ENCODE measurements at regions not wholly inside any gene's neighbourhood (a gene's known extent, or its start where the extent isn't known, plus 50 kb on each side); places are given as distances from the start of the nearest gene placed in this dataset.

- no peak for DNase-seq (ENCODE audit: low spot score)
- no peak for TF ChIP-seq CTCF (IDR thresholded peaks at IDR 0.05)
- Histone ChIP-seq H3K4me3 (no peak overlapping the region), H3K4me1 (ENCODE audit: control insufficient read depth in 1 of 2, low read depth in 2 of 2) (no peaks in the 10 kb centered on the region), H3K36me3 (no peaks in the 10 kb centered on the region), H3K27ac (no peak overlapping the region), H3K27me3 (replicated peaks; ENCODE audit: insufficient read depth) (no peaks in the 10 kb centered on the region), H3K9me3 (no peaks in the 10 kb centered on the region)
- no peak for ATAC-seq (ENCODE audit: insufficient number of reproducible peaks, low FRiP score, low read depth)
Observed at GRCh38 chr13:72050251-72050650, 183.2 kb upstream of the DACH1 start.

GRCh38 chr13:72043366-72043765, 176.4 kb upstream of the DACH1 start:
- no peak overlapping the region for H3K4me3 ChIP-seq
- H3K36me3 ChIP-seq = no peaks in the 10 kb centered on the region
- no peaks in the 10 kb centered on the region for H3K27me3 ChIP-seq (replicated peaks; ENCODE audit: insufficient read depth)
- DNase-seq (ENCODE audit: low spot score) = no peak
- no peak overlapping the region for H3K27ac ChIP-seq
- no peaks in the 10 kb centered on the region for H3K4me1 ChIP-seq (ENCODE audit: control insufficient read depth in 1 of 2, low read depth in 2 of 2)
- H3K9me3 ChIP-seq = no peaks in the 10 kb centered on the region
- ATAC-seq (ENCODE audit: insufficient number of reproducible peaks, low FRiP score, low read depth) = no peak
- no peak for TF ChIP-seq CTCF (IDR thresholded peaks at IDR 0.05)

DNA sequence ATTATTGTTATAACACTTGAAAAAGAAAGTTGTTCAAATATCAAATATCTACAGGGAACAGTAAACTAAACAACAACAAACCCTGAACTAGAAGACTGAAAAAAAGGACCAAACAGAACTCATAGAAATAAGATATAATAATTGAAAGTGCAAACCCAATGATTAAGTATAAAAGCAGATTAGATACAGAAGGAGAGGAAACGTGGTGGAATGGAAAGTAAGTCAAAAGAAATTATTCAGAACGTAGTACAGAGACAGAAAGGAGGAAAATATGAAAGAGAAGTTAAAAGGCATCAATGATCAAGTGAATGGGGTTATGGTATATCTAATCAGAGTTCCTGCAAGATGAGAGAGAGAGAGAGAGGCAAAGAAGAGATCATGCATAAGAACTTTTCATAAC, 174.2 kb upstream of the DACH1 start:
- DNase-seq (ENCODE audit: low spot score) = no peak
- Histone ChIP-seq H3K4me1 (ENCODE audit: control insufficient read depth in 1 of 2, low read depth in 2 of 2) (no peaks in the 10 kb centered on the region), H3K4me3 (no peak overlapping the region), H3K27me3 (replicated peaks; ENCODE audit: insufficient read depth) (no peaks in the 10 kb centered on the region), H3K9me3 (no peaks in the 10 kb centered on the region), H3K27ac (no peak overlapping the region), H3K36me3 (no peaks in the 10 kb centered on the region)
- no peak for TF ChIP-seq CTCF (IDR thresholded peaks at IDR 0.05)
- no peak for ATAC-seq (ENCODE audit: insufficient number of reproducible peaks, low FRiP score, low read depth)

DNA sequence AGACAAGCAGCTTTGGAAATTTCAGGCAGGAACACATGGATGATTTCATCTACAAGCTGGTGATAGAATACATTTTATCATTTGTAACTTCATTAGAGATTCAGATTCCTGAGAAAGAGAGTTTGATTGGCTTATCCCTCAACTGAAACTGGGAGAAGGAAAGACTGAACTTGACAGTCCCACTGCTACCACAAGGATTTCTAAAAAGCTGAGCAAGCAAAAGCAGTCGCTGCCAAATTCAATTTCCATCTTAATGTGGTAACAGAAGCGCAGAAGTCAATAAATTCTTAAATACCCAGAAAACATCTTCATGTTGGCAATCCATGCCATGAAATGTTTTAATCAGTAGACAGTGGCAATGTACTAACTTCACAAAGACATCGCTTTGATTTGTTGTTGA, 172.1 kb upstream of the DACH1 start:
- H3K9me3 ChIP-seq = no peaks in the 10 kb centered on the region
- no peak overlapping the region for H3K27ac ChIP-seq
- ATAC-seq (ENCODE audit: insufficient number of reproducible peaks, low FRiP score, low read depth) (no peak), DNase-seq (ENCODE audit: low spot score) (no peak)
- no peaks in the 10 kb centered on the region for H3K36me3 ChIP-seq
- no peak for TF ChIP-seq CTCF (IDR thresholded peaks at IDR 0.05)
- H3K4me1 ChIP-seq (ENCODE audit: control insufficient read depth in 1 of 2, low read depth in 2 of 2) = no peaks in the 10 kb centered on the region
- H3K27me3 ChIP-seq (replicated peaks; ENCODE audit: insufficient read depth) = no peaks in the 10 kb centered on the region
- H3K4me3 ChIP-seq = no peak overlapping the region

- no peaks in the 10 kb centered on the region for H3K9me3 ChIP-seq
- no peak for TF ChIP-seq CTCF (IDR thresholded peaks at IDR 0.05)
Observed at GRCh38 chr13:72029981-72030380, 163.0 kb upstream of the DACH1 start.

More at GRCh38 chr13:72029981-72030380, 163.0 kb upstream of the DACH1 start:
- DNase-seq (ENCODE audit: low spot score) = no peak
- H3K4me1 ChIP-seq (ENCODE audit: control insufficient read depth in 1 of 2, low read depth in 2 of 2) = no peaks in the 10 kb centered on the region
- ATAC-seq (ENCODE audit: insufficient number of reproducible peaks, low FRiP score, low read depth) = no peak
- H3K36me3 ChIP-seq = no peaks in the 10 kb centered on the region
- H3K27ac ChIP-seq = no peak overlapping the region
- no peaks in the 10 kb centered on the region for H3K27me3 ChIP-seq (replicated peaks; ENCODE audit: insufficient read depth)
- H3K4me3 ChIP-seq = no peak overlapping the region
